ENCODE measurements at regions not wholly inside any gene's neighbourhood (a gene's known extent, or its start where the extent isn't known, plus 50 kb on each side); places are given as distances from the start of the nearest gene placed in this dataset.

DNA sequence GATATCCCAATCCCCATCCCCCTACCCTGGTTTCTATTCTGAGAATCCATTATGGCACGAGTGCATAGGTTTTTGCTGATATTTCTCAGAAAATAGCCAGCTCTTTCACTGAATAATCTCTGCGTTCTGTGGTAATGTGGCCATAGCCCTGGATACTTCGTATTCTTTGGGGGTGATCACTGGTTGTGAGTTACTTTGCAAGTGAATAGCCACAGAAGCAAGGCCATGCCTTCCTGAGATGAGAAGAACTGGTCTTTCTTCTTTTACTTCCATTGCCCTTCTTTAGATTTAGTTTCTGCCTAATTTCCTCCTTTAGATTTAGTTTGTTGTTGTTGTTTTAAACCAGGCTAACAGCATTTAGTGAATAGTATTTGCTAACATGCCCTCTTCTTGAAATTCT is 323.4 kb downstream of the CDC14C start:
- intact Hi-C loops (cut with micrococcal nuclease), result no loop called here

DNA sequence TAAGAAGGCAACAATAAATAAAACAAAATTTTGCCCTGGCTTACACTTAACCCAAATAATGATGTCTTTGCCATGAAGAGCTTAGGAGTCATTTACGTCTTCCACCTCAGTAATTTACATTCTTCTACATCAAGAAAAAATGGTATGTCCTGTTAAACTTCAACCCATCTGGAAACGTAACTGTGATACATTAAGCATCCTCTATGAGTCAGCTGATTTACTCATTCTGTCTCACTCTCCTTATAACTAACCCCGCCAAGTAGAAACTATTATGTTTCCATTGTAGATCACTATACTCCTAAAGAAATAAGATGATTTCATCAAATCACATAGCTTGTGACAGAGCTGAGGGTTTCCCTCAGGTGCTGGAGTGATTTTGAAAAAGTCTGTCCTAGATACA is 330.7 kb downstream of the CDC14C start:
- intact Hi-C loops (cut with micrococcal nuclease), result no loop called here

DNA sequence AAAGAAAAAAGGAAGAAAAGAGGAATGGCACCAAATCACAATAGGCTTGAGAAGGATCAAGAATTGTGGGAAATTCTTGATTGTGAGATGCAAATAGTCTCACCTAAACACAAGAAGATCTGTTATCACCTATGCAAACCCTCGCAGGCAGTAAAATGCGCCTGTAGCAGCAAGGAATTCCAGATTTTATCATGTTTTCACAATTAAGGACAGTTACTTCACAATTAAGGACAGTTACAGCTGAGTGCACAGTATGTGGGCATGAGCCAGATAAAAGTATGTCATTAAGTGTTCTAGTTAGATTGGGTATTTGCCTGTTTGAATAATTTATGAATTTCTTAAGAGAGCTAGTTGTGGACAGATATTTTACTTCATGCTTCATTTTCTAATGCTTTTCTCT is 336.2 kb downstream of the CDC14C start:
- intact Hi-C loops (cut with micrococcal nuclease), result no loop called here

DNA sequence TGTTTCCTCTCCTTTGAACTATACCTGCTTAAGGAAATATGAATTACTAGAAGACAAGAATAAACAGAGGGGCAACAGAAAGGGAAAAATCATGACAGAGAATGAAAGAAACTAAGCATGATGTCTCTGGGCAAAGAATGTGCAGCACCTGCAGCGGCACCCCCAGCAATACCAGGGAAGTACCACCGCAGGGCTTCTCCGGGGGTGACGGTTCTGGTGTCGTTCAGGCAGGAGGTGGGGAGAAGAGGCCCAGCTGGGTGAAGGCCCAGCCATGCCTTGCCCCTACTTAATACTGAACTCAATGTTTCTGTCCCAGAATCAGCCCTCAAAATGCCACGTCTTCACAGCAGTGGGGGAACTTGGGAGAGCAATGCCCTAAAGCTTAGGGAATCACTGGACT is 337.6 kb downstream of the CDC14C start:
- intact Hi-C loops (cut with micrococcal nuclease), result no loop called here

DNA sequence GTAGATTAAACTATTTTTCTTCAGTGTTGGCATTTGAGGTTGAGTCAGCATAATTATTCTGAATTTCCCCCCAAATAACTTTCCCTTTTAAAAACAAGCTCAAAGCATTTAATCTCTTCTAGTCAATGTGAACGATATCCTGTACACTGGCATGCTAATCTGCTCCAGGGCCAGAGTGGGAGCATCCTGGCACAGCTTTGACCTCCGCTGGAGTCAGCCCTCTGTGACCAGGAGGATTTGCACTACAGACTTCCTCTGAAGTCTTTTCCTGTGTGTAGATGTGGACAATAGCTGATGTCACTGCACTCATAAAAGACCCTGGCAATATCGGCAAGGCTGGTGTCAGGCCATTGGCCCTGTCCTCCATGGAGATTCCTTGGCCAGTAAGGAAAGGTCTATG is 340.2 kb downstream of the CDC14C start:
- intact Hi-C loops (cut with micrococcal nuclease), result no loop called here

DNA sequence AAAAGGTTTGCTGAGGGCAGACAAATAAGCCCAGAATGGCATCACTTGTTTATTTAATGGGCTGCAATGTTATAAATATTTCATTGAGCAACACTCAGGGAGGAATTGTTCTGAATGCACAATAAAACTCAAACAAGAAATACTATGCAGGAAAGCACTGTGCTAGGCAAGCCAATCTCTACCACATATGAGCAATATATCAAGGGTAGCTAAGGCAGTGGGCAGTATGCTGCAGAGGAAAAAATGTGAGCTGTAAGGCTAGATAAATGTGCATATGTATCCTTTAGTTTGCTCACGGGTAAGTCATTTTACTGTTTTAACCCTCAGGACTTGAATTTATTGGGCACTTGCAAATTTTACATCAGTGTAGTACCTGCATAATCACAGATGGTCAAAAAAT is 349.6 kb downstream of the CDC14C start:
- intact Hi-C loops (cut with micrococcal nuclease), result no loop called here

DNA sequence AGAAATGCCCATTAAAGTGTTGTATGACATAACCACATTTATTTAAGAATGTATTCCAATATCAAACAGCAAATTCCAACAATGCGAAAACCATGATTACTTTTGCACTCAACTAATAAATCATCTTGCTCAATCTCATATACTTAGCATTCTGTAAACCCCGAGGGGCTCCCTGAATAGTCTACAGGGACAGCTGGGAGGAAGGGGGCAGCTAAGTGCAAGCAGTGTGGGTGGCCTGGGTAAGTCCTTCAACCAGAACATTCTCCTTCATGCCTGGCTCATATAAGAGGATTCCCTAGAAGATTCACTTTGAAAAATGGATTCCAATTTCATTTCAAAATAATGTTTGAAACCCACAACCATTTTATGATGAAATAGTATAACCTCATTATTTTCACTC is 355.5 kb downstream of the CDC14C start:
- intact Hi-C loops (cut with micrococcal nuclease), result no loop called here

DNA sequence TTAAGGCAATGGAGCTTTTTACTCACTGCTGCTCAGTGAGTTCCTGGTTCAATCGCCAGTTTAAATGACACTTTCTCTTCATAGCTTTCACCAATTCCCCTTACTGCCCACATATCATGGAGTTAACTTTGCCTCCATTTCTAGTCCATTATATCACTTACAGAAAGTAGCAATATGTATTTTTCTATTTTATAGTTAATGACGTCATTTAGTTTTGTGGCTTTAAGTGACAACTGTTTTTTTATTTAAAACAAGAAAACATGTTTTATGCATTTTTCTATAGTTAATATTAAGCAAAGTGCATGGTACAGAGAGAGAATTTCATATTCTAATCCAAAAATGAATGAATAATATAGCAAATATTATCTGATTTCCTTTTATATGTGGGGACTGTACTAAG is 363.3 kb downstream of the CDC14C start:
- intact Hi-C loops (cut with micrococcal nuclease), result no loop called here

DNA sequence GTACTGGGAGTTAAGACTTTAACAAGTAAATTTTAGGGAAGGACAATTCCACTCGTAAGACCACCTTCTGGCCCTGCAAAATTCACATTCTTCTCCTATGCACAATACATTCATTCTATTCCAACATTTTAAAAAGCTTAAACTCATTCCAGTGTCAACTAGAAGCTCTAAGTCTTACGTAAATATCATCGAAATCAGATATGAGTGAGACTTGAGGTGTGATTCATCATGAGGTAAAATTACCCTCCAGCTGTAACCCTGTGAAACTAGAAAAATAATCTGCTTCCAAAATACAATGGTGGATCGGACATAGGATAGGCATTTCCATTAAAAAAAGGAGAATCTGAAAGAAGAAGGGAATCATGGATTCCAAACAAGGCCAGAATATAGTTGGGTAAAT is 370.3 kb downstream of the CDC14C start:
- intact Hi-C loops (cut with micrococcal nuclease), result no loop called here

DNA sequence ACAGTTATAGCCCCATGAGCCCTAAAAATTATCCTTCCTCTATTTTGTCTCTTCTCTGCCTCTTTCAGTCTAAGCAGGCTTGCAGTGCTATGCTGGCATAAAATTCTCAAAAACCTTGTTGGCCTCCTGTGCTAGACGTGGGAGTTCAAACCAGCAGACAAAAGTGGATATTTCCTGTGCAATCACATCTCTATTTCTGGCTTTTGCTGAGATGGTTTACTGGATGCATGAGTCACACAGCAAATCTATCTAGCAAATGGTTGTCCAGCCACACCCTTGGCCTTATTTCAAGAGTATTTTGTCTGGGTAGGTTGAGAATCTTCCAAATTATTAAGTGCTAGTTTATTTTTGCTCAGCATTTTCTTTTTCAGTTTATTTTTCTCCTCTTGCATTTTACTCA is 370.8 kb downstream of the CDC14C start:
- intact Hi-C loops (cut with micrococcal nuclease), result no loop called here

DNA sequence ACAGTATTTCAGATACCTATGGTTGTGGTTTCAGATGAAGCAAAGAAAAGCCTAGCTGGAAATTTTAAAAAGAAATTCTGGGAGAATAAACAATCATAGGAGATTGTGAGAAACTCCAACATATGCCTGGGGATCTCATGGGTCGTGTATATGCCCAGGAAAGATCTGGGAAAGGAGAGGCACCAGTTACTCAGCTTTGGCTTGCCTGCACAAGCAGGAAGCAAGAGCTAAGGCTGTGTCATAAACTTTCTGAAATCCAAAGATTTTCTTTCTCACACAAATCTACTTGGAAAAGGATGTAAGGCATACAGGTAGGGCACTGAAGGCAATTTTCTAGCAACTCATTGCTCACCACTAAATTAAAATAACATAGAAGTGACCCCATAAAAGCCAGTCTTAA is 373.6 kb downstream of the CDC14C start:
- intact Hi-C loops (cut with micrococcal nuclease), result no loop called here

DNA sequence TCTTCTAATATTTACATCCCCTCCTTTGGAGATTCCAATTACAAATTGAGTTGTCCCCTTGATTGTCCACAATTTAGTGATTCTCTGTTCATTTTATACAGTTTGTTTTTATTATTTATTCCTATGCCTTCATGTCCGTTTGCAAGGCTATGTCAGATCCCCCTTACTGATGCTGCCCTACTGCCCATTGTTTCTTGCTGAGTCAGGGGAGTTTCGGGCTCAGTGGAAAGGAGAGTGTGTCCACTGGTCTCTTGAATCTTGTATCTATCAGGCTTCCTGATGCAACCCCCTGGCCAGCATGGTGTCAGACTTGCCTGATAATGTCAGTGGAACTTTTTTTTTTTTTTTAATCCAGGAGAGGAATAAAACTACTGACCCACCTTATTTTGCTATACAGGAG is 384.4 kb downstream of the CDC14C start:
- intact Hi-C loops (cut with micrococcal nuclease), result no loop called here

DNA sequence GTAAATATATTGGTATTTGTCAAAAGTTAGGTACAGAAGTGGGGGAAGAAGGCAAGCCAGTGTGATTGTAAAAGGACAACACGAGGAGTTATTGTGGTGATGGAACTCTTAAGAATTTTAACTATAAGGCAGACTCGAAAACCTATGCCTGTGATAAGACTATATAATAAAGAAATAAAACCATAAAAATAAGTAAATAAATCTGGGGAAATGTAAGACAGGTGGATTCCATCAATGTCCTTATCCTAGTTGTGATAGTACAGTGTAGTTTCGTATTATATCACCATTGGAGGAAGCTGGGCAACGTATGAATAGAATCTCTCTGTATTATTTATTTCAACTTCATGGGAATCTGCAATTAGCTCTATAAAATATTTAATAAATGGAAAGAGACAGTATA is 395.7 kb downstream of the CDC14C start:
- intact Hi-C loops (cut with micrococcal nuclease), result no loop called here

DNA sequence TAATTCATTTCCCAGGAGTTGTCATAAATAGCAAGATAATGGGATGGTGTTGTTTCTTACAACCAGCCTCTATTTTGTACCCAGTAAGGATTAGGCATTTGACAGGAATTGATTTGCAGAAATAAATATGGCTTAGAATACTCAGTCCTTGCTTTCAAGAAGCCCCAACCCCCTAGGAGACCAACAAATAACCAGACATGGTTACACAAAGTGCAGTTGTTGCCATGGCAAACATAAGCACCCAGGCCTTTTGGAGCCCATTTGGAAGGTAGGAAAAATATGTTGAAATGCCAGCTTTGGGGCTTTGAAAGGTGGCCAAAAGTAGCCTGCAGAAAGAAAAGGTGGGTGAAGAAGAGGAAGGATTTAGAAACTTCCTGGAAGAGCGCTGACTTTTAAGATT is 397.5 kb downstream of the CDC14C start:
- intact Hi-C loops (cut with micrococcal nuclease), result no loop called here

DNA sequence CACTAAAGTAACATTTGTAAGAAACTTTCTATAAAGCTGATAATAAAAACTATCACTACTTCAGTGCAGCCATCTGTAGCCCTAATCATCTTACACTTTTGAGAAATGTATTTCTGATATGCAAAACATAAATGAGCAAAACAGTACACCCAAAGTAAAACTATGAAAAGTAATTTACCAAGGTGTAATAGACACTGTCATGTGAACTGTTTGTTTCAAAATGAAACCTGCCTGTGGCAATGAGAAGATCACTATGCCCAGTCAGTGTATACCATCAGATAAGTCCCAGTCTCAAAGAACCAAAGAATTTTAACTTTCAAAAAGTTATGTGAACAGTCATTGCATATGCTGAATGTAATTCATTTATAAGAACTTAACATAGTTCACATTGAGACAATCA is 398.1 kb downstream of the CDC14C start:
- intact Hi-C loops (cut with micrococcal nuclease), result no loop called here

DNA sequence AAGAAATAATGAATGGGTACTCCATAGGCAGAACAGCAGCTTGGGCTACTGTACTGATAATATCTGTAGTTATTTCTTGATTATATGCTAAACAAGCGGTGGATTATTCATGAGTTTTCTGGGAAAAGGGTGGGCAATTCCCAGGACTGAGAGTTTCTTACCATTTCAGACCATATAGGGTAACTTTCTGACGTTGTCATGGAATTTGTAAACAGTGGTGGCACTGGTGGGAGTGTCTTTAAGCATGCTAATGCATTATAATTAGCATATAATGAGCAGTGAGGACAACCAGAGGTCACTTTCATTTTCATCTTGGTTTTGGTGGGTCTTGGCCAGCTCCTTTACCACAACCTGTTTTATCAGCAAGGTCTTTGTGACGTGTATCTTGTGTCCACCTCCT is 399.7 kb downstream of the CDC14C start:
- intact Hi-C loops (cut with micrococcal nuclease), result no loop called here

DNA sequence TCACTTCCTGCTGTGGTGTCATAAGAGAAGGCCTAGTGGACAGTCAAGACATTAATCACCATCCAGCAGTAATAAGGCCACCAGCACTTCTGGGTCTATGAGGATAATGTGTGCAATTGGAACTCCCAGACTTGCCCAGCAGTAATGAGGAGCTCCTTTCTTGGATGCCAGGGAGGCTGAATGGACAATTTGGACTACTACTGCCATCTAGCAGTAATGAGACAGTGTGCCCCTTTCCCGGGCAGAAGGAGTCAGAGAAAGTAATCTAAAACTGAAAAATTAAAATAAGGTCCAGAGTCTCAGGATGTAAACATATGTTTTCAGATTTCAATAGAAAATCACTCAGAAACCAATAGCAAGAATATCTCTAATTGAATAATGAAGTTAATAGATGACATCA is 400.4 kb downstream of the CDC14C start:
- intact Hi-C loops (cut with micrococcal nuclease), result no loop called here

DNA sequence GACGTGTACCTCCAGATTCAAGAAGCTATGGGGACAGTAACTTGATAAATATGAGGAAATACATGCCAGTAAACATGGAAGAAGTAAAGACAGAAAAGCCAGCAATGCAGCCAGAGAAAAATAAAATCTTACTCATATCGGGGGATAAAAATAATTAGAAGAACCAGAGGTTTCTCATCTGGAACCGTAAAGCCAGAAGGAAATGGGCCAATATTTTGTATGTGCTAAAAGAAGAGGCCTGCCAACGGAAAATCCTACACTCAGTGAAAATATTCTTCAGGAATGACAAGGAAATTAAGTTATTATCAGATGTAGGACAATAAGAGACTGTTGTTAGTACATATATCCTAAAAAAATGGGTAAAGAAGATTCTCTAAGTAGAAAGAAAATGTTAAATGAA is 401.2 kb downstream of the CDC14C start:
- intact Hi-C loops (cut with micrococcal nuclease), result no loop called here

DNA sequence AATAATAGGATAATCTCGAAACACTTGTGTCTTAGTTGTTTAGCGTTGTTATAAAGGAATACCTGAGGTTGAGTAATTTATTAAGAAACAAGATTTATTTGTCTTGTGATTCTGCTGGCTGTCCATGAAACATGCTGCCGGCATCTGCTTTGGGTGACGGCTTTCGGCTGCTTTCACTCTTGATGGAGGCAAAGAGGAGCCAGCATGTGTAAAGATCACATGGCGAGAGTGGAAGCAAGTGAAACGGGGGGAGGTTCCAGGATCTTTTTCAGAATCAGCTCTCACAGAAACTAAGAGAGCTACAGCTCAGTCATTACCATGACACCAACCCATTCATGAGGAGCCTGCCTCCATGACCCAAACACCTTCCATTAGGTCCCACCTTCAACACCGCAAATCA is 402.8 kb downstream of the CDC14C start:
- intact Hi-C loops (cut with micrococcal nuclease), result no loop called here

DNA sequence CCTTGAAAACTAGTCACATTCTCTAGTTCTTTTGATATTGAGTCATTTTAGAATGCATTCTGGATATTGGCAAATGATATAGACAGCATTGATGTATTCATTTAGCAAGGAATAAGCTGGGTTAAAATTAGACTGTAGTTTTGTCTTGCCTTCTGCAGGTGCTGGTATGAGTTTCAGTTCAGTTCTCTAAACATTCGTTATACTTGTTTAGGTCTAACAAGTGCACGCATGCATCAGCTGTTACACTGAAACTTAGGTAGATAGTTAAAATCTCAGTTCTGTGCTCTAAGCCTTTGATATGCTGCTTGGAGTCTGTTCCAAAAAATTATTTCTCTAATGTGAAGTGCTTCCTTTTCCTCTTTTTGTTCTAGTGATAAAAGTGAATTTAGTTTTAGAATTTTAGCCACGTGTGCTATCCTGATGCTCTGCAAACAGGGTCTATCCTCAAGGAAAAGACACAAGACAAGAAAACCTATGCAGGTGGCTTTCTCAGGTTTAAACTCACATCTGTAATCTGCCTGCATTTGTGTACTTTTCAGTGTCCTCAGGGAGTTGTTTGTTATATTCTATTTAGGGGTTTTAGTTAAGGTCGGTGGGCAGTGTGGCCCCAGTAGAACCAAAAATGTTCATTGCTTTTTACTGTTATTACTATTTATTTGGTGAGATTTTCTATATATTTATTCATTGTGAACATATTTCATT is 409.0 kb downstream of the CDC14C start:
- intact Hi-C loops (cut with micrococcal nuclease), result no loop called here

DNA sequence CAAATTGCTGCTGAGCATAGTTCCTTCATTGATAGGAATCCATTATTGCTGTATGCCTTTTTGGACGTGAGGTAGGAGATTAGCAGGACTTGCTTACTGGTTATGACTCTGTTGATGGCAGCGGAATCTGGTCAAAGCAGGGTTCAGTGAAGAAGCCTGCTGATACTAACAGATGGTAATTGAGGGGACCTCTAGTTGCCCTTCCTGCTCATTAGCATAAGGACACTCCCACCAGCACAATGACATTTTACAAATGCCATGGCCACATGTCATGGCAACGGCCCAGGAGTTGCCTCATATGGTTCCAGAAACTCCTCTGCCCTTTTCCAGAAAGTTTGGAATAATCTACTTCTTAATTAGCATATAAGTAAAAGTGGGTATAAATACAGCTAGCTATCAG is 417.5 kb downstream of the CDC14C start:
- intact Hi-C loops (cut with micrococcal nuclease), result no loop called here

DNA sequence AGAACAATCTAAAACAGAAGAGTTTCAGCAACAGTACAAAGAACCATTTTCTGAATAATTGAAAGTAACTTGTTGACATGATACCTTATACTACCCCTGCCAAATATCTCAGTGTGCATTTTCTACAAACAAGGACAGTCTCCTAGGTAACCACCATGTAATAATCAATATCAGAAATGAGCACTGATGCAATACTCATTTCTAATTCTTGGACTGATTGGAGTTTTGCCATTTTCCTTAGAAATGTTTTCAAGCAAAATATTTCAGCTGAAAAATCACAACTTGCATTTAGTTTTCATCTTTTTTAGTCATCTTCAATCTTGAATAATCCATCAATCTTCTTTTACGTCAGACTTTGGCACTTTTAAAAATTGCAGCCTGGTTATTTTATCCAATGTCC is 420.2 kb downstream of the CDC14C start:
- intact Hi-C loops (cut with micrococcal nuclease), result no loop called here

DNA sequence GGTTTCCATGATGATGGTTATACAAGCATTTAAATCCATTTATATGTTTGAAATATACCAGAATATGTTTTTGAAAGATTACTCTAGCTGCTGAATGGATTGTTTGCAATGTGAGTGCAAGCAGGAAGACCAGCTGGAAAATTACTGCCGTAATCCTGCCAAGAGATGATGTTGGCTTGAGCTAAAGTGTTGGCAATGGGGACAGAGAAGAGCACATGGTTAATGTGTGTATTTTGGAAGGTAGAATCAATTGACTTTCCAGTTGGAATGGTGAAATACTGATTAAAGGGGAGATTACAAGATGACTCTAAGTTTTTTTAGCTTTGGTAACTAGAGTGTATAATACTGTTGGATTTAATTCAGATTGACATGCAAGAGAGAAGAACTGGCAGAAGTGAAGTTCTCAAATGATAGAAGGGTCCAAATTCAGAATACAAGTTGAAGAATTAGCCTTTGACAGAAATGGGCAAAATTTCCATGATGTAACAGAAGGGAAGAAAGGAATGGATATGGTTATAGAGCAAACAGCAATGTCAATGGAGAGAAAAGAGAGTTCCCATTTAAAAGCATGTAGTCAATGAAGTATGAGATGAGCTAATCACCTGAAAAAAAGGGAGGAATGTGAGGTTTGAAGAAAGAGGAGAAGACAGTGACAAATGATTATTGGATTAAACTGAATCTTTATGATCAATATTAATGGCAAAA is 422.0 kb downstream of the CDC14C start:
- intact Hi-C loops (cut with micrococcal nuclease), result no loop called here

Measured in T-helper 1 cell treated with Interleukin-12 subunit alpha and Interleukin-12 subunit beta and Interleukin-4 antibody, amounts not matched to agents 30 ng/mL and 1 ng/mL, for 36 hours (primary cell).